ENCODE measurements at regions not wholly inside any gene's neighbourhood (a gene's known extent, or its start where the extent isn't known, plus 50 kb on each side); places are given as distances from the start of the nearest gene placed in this dataset.

DNA sequence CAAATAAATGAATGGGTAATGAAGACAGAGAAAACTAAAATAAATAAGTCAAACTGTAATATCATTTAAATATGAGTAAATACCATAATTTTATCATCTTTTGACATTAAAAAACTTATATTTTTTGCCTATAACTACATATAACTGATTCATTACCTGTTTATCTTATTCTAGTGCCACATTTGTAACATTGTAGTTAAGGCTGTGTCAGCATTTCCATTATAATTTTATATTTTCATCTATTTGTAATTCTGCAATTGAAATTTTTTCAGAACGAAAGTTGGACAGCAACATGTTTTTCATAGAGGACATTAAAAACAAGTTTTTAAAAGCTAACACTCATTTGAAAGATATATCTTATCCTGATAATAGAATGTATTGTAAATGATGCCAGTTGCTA lies 1286.5 kb downstream of the LRFN5 start:
- H3K9me3 ChIP-seq: no peaks in the 10 kb centered on the region

DNA sequence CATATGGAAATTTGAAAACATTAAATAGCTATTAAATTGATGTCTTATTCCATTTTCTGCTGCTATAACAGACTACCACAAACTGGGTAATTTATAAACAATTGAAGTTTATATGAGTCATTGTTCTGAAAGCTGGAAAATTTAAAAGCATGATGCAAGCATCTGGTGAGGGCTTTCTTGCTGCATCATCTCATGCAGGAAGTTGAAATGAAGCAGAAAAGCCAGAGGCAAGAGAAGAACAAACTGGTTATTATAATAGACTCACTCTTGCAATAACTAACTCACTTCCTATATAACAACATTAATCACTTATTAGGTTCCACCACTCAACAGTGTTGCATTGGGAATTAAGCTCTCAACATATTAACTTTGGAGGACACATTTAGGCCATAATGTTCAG lies 1277.4 kb downstream of the LRFN5 start:
- BruUV-seq (replicated peaks): no TSS peak
- Mint-ChIP-seq H3K4me1 (ENCODE audit: low read depth, unreplicated experiment) (no peaks in the 10 kb centered on the region), H3K4me3 (ENCODE audit: unreplicated experiment) (no peak overlapping the region), H3K36me3 (ENCODE audit: insufficient read depth, unreplicated experiment) (no peaks in the 10 kb centered on the region), H3K27me3 (ENCODE audit: insufficient read depth, unreplicated experiment) (no peaks in the 10 kb centered on the region), H3K27ac (ENCODE audit: unreplicated experiment) (no peak overlapping the region), H3K9me3 (ENCODE audit: unreplicated experiment) (no peaks in the 10 kb centered on the region)
- ChIA-PET CTCF (no interaction called here), POLR2A (no interaction called here)
- H3K4me1 ChIP-seq: no peaks in the 10 kb centered on the region
- no peaks in the 10 kb centered on the region; the same call in 1 of the 2 replicates for H3K9me3 ChIP-seq
- no peaks in the 10 kb centered on the region for H3K27me3 ChIP-seq (replicated peaks; ENCODE audit: control insufficient read depth, insufficient read depth, low read length)
- no peak overlapping the region for H3K4me3 ChIP-seq (ENCODE audit: low read depth, low read length)
- intact Hi-C loops (cut with micrococcal nuclease; ENCODE audit: unreplicated experiment): no loop called here
- DNase-seq: no peak
- no peaks in the 10 kb centered on the region for H3K36me3 ChIP-seq (ENCODE audit: control insufficient read depth, insufficient read depth, low read length)
- TF ChIP-seq, protein P1, sequence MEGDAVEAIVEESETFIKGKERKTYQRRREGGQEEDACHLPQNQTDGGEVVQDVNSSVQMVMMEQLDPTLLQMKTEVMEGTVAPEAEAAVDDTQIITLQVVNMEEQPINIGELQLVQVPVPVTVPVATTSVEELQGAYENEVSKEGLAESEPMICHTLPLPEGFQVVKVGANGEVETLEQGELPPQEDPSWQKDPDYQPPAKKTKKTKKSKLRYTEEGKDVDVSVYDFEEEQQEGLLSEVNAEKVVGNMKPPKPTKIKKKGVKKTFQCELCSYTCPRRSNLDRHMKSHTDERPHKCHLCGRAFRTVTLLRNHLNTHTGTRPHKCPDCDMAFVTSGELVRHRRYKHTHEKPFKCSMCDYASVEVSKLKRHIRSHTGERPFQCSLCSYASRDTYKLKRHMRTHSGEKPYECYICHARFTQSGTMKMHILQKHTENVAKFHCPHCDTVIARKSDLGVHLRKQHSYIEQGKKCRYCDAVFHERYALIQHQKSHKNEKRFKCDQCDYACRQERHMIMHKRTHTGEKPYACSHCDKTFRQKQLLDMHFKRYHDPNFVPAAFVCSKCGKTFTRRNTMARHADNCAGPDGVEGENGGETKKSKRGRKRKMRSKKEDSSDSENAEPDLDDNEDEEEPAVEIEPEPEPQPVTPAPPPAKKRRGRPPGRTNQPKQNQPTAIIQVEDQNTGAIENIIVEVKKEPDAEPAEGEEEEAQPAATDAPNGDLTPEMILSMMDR (IDR thresholded peaks at IDR 0.05; ENCODE audit: insufficient read depth in 1 of 2, low read depth in 1 of 2, low read length in 1 of 2, severe bottlenecking in 1 of 2, unreplicated experiment in 1 of 2): no peak

More for the DNA sequence above, 1286.5 kb downstream of the LRFN5 start:
- no peaks in the 10 kb centered on the region for H3K27me3 Mint-ChIP-seq (ENCODE audit: insufficient read depth, unreplicated experiment)
- no peak overlapping the region for H3K4me3 ChIP-seq (ENCODE audit: low read depth, low read length)
- intact Hi-C loops (cut with micrococcal nuclease; ENCODE audit: unreplicated experiment): no loop called here
- TF ChIP-seq, protein P1 (IDR thresholded peaks at IDR 0.05; ENCODE audit: insufficient read depth in 1 of 2, low read depth in 1 of 2, low read length in 1 of 2, severe bottlenecking in 1 of 2, unreplicated experiment in 1 of 2): no peak
- no TSS peak for BruUV-seq (replicated peaks)
- no peaks in the 10 kb centered on the region for H3K9me3 Mint-ChIP-seq (ENCODE audit: unreplicated experiment)
- no peaks in the 10 kb centered on the region for H3K27me3 ChIP-seq (replicated peaks; ENCODE audit: control insufficient read depth, insufficient read depth, low read length)
- no peak overlapping the region for H3K27ac Mint-ChIP-seq (ENCODE audit: unreplicated experiment)
- no peaks in the 10 kb centered on the region for H3K36me3 Mint-ChIP-seq (ENCODE audit: insufficient read depth, unreplicated experiment)
- H3K4me3 Mint-ChIP-seq (ENCODE audit: unreplicated experiment): no peak overlapping the region
- POLR2A ChIA-PET: no interaction called here
- no peak for DNase-seq
- H3K4me1 Mint-ChIP-seq (ENCODE audit: low read depth, unreplicated experiment): no peaks in the 10 kb centered on the region
- CTCF ChIA-PET: no interaction called here
- no peaks in the 10 kb centered on the region for H3K4me1 ChIP-seq
- H3K36me3 ChIP-seq (ENCODE audit: control insufficient read depth, insufficient read depth, low read length): no peaks in the 10 kb centered on the region

DNA sequence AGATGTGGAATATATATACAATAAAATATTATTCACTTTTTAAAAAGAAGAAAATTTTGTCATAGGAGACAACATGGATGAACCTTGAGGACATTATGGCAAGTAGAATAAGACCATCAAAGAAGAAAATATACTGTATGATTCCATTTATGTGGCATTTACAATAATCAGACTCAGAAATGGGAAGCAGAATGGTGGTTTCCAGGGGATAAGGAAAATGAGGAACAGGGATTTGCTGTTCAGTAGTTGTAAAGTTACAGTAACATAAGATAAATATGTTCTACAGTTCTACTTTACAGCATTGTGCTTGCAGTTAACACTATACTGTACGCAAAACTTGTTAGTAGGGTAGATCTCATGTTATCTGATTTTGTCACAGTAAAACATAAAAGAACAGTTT lies 1271.0 kb downstream of the LRFN5 start:
- no TSS peak for BruUV-seq (replicated peaks)

More for the DNA sequence above, 1271.0 kb downstream of the LRFN5 start:
- CTCF ChIA-PET: no interaction called here
- Histone ChIP-seq H3K36me3 (ENCODE audit: control insufficient read depth, insufficient read depth, low read length) (no peaks in the 10 kb centered on the region), H3K9me3 (no peaks in the 10 kb centered on the region), H3K27me3 (replicated peaks; ENCODE audit: control insufficient read depth, insufficient read depth, low read length) (no peaks in the 10 kb centered on the region), H3K4me3 (ENCODE audit: low read depth, low read length) (no peak overlapping the region), H3K4me1 (no peaks in the 10 kb centered on the region)
- intact Hi-C loops (cut with micrococcal nuclease; ENCODE audit: unreplicated experiment): no loop called here
- Mint-ChIP-seq H3K4me3 (ENCODE audit: unreplicated experiment) (no peak overlapping the region), H3K9me3 (ENCODE audit: unreplicated experiment) (no peaks in the 10 kb centered on the region), H3K27ac (ENCODE audit: unreplicated experiment) (no peak overlapping the region), H3K36me3 (ENCODE audit: insufficient read depth, unreplicated experiment) (no peaks in the 10 kb centered on the region), H3K4me1 (ENCODE audit: low read depth, unreplicated experiment) (no peaks in the 10 kb centered on the region), H3K27me3 (ENCODE audit: insufficient read depth, unreplicated experiment) (peaks cover 2% of the 10 kb centered on the region)
- POLR2A ChIA-PET: no interaction called here
- TF ChIP-seq, protein P1 (IDR thresholded peaks at IDR 0.05; ENCODE audit: insufficient read depth in 1 of 2, low read depth in 1 of 2, low read length in 1 of 2, severe bottlenecking in 1 of 2, unreplicated experiment in 1 of 2): no peak
- DNase-seq: no peak

All from Caco-2 (cell line).